ENCODE measurements at regions not wholly inside any gene's neighbourhood (a gene's known extent, or its start where the extent isn't known, plus 50 kb on each side); places are given as distances from the start of the nearest gene placed in this dataset.
A peak's percentile ranks its signal among the peaks of the same experiment; 100 is the strongest.
"Not testable (repeated sequence)": the region's sequence is repeated elsewhere in the genome, so short reads cannot be mapped to it uniquely, and the experiment has no call there.

- TF ChIP-seq CTCF (IDR thresholded peaks at IDR 0.05), result no peak
- DNase-seq (ENCODE audit: low spot score), result no peak
- Histone ChIP-seq H3K4me3 (peak overlapping the region; percentile 5), H3K27ac (no peak overlapping the region)
Measured at GRCh38 chr21:7947422-7947821, 2574.0 kb upstream of the TPTE start.

GRCh38 chr21:7948727-7949126 lies 2572.7 kb upstream of the TPTE start:
- not testable (repeated sequence) for H3K4me3 ChIP-seq; H3K27ac ChIP-seq; DNase-seq (ENCODE audit: low spot score)

DNA sequence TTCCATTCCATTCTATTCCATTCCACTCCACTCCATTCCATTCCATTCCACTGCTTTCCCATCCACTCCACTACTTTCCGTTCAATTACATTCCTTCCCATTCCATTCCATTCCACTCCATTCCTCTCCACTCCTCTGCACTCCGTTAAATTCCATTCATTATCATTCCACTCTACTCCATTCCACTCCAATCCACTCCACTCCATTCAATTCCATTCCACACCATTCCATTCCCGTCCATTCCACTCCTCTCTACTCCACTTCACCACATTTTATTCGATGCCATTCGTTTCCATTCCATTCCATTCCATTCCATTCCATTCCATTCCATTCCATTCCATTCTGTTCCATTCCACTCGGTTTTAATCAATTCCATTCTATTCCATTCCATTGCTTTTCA lies 2571.5 kb upstream of the TPTE start:
- DNase-seq (ENCODE audit: low spot score); H3K27ac ChIP-seq: not testable (repeated sequence)
- H3K4me3 ChIP-seq, result peak overlapping the region; percentile 8

- no peak for TF ChIP-seq CTCF (IDR thresholded peaks at IDR 0.05)
- Histone ChIP-seq H3K27ac (no peak overlapping the region), H3K4me3 (no peak overlapping the region)
Measured at GRCh38 chr21:7951854-7952519, 2569.4 kb upstream of the TPTE start.

GRCh38 chr21:7952648-7953047 lies 2568.7 kb upstream of the TPTE start:
- no peak for TF ChIP-seq CTCF (IDR thresholded peaks at IDR 0.05)
- Histone ChIP-seq H3K27ac (no peak overlapping the region), H3K4me3 (no peak overlapping the region)
- no peak for DNase-seq (ENCODE audit: low spot score)

More at GRCh38 chr21:7951854-7952519, 2569.4 kb upstream of the TPTE start:
- no peak for DNase-seq (ENCODE audit: low spot score)

GRCh38 chr21:7953058-7953457 lies 2568.3 kb upstream of the TPTE start:
- no peak for TF ChIP-seq CTCF (IDR thresholded peaks at IDR 0.05)
- Histone ChIP-seq H3K4me3 (no peak overlapping the region), H3K27ac (no peak overlapping the region)
- no peak for DNase-seq (ENCODE audit: low spot score)

DNA sequence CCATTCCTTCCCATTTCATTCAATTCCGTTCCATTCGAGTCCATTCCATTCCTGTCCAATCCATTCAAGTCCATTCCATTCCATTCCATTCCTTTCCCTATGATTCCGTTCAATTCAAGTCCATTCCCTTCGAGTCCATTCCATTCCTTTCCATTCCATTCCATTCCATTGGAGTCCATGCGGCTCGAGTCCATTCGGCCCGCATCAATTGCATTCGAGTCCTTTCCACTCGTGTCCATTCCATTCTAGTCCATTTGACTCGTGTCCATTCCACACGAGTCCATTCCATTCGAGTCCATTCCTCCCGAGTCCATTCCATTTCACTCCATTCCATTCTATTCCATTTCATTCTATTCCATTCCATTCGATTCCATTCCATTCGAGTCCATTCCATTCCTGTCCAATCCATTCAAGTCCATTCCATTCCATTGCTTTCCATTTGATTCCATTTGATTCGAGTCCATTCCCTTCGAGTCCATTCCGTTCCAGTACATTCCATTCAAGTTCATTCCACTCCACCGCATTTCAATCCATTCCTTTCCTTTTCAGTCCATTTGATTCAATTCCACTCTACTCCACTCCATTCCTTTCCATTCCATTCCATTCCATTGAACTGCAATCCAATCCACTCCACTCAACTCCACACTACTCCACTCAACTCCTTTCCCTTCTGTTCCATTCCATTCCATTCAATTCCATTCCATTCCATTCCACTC lies 2565.9 kb upstream of the TPTE start:
- DNase-seq (ENCODE audit: low spot score); H3K27ac ChIP-seq: not testable (repeated sequence)

DNA sequence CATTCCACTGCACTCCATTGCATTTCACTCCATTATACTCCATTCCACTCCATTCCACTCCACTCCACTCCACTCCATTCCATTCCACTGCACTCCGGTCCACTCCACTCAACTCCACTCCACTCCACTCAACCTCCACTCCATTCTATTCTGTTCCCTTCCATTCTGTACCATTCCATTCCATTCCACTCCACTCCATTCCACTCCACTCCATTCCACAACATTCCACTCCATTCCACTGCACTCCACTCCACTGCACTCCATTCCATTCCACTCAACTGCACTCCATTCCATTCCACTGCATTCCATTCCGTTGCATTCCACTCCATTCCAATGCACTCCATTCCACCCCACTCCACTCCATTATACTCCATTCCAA lies 2565.3 kb upstream of the TPTE start:
- not testable (repeated sequence) for DNase-seq (ENCODE audit: low spot score); H3K27ac ChIP-seq; H3K4me3 ChIP-seq

More for the DNA sequence above, 2565.9 kb upstream of the TPTE start:
- H3K4me3 ChIP-seq, result not testable (repeated sequence)

DNA sequence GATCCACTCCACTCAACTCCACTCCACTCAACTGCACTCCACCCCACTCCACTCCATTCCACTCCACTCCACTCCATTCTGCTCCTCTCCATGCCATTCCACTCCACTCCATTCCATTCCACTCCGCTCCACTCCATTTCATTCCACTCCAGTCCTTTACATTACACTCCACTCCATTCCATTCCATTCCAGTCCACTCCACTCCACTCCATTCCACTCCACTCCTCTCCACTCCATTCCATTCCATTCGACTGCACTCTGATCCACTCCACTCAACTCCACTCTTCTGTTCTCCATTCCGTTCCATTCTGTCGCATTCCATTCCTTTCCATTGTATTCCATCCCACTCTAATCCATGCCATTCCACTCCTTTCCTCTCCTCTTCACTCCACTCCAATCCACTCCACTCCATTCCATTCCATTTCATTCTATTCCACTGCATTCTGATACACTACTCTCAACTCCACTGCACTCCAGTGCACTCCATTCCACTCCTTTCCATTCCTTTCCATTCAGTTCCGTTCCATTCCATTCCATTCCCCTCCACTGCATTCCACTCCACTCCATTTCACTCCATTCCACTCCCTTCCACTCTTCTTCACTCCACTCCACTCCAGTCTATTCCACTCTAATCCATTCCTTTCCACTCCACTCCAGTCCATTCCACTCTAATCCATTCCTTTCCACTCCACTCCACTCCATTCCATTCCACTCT lies 2564.2 kb upstream of the TPTE start:
- not testable (repeated sequence) for DNase-seq (ENCODE audit: low spot score); H3K27ac ChIP-seq; H3K4me3 ChIP-seq

All from coronary artery (tissue), 2 donors.